Ovary (tissue), 3 donors: ENCODE measurements at regions not wholly inside any gene's neighbourhood (a gene's known extent, or its start where the extent isn't known, plus 50 kb on each side); places are given as distances from the start of the nearest gene placed in this dataset.

Experiments used
- CTCF ChIP-seq, 3 donors: fragments of 450-650 bp in 2 of 3; fragments of 200-600 bp in 1 of 3; IDR thresholded peaks; one replicate each; pipeline versions ENCODE4 v1.5.1 to v1.8.0; 2016 to 2022; ENCODE audit warnings: antibody characterized with exemption in 3 of 3, mild to moderate bottlenecking in 1 of 3
- EP300 ChIP-seq: sonication (generic); formaldehyde crosslinking; IDR thresholded peaks from one replicate; pipeline ENCODE4 v1.6.1; 2017; ENCODE audit warnings: antibody characterized with exemption
- POLR2A ChIP-seq: fragments of 450-650 bp; IDR thresholded peaks from one replicate; pipeline ENCODE4 v1.6.1; 2017; ENCODE audit warnings: antibody characterized with exemption, mild to moderate bottlenecking, moderate library complexity
- donor health status: DM: no; HTN: no; CAD: no.

GRCh38 chr1:148307583-148308185, 155.6 kb upstream of the NBPF11 start:
- TF ChIP-seq POLR2A = no peak
- no peak for TF ChIP-seq CTCF (IDR thresholded peaks at IDR 0.05)
- TF ChIP-seq EP300 = no peak
